WTC11 (cell line): ENCODE measurements at regions not wholly inside any gene's neighbourhood (a gene's known extent, or its start where the extent isn't known, plus 50 kb on each side); places are given as distances from the start of the nearest gene placed in this dataset.

ENCODE experiments used
- ATAC-seq: fragments of 200-7000 bp; cut with Tn5 transposase; 2 replicates; pipeline ENCODE4 v1.10.0; 2021; ENCODE audit warnings: mild to moderate bottlenecking, moderate library complexity
- CTCF ChIA-PET: fragments of 300-600 bp; sonication (Branson Sonifier 250); formaldehyde crosslinking; loops from one replicate; lab custom pipeline; 2021; ENCODE audit warnings: antibody characterized with exemption; lab: Charles Lee
- POLR2A ChIA-PET: fragments of 350-600 bp; sonication (Branson Sonifier 250); formaldehyde crosslinking; loops from one replicate; lab custom pipeline; 2021; ENCODE audit warnings: antibody characterized with exemption; lab: Charles Lee
- DNase-seq: peaks from one replicate; pipeline ENCODE4 v3.0.0; 2021; ENCODE audit warnings: low spot score
- H3K27ac Mint-ChIP-seq: 2 replicates; pipeline ENCODE4 v1.8.0; 2021; ENCODE audit warnings: mixed read lengths
- H3K27me3 Mint-ChIP-seq: 2 replicates; pipeline ENCODE4 v1.8.0; 2021; ENCODE audit warnings: low read depth, mild to moderate bottlenecking, moderate library complexity, mixed read lengths
- H3K36me3 Mint-ChIP-seq: 2 replicates; pipeline ENCODE4 v1.8.0; 2021; ENCODE audit warnings: mixed read lengths
- H3K4me1 Mint-ChIP-seq: 2 replicates; pipeline ENCODE4 v1.8.0; 2022; ENCODE audit warnings: mixed read lengths
- H3K4me3 Mint-ChIP-seq: 2 replicates; pipeline ENCODE4 v1.8.0; 2021; ENCODE audit warnings: mild to moderate bottlenecking, moderate library complexity, mixed read lengths
- H3K9me3 Mint-ChIP-seq: 2 replicates; pipeline ENCODE4 v1.8.0; 2021; ENCODE audit warnings: mixed read lengths
- AFF4 ChIP-seq: sonication (generic); formaldehyde crosslinking; IDR thresholded peaks from 2 replicates; pipeline ENCODE4 v1.8.1; 2023; ENCODE audit warnings: mild to moderate bottlenecking, missing genetic modification reagents, borderline replicate concordance
- ATF3 ChIP-seq: sonication (generic); formaldehyde crosslinking; conservative IDR thresholded peaks from 2 replicates; pipeline ENCODE4 v1.8.1; 2022; ENCODE audit warnings: mild to moderate bottlenecking, missing genetic modification reagents
- CBFB ChIP-seq: sonication (generic); formaldehyde crosslinking; IDR thresholded peaks from 2 replicates; pipeline ENCODE4 v1.8.1; 2022; ENCODE audit warnings: mild to moderate bottlenecking, low read depth, missing genetic modification reagents
- CREM ChIP-seq: sonication (generic); formaldehyde crosslinking; IDR thresholded peaks from 2 replicates; pipeline ENCODE4 v1.8.1; 2022; ENCODE audit warnings: mild to moderate bottlenecking, missing genetic modification reagents, moderate library complexity
- EMX1 ChIP-seq: fragments of 250-450 bp; sonication (Bioruptor Pico); IDR thresholded peaks from 2 replicates; pipeline ENCODE4 v1.8.0; 2021; ENCODE audit warnings: mild to moderate bottlenecking
- GABPB1 ChIP-seq: sonication (generic); formaldehyde crosslinking; IDR thresholded peaks from 2 replicates; pipeline ENCODE4 v1.8.1; 2023; ENCODE audit warnings: mild to moderate bottlenecking, missing genetic modification reagents
- PRDM15 ChIP-seq: sonication (generic); formaldehyde crosslinking; IDR thresholded peaks from 2 replicates; pipeline ENCODE4 v1.8.0; 2022; ENCODE audit warnings: missing genetic modification reagents
- SMAD3 ChIP-seq: sonication (generic); formaldehyde crosslinking; IDR thresholded peaks from 2 replicates; pipeline ENCODE4 v1.8.0; 2022; ENCODE audit warnings: missing genetic modification reagents, mild to moderate bottlenecking, borderline replicate concordance
- SP1 ChIP-seq: sonication (generic); formaldehyde crosslinking; conservative IDR thresholded peaks from 2 replicates; pipeline ENCODE4 v1.8.1; 2022; ENCODE audit warnings: missing genetic modification reagents
- STAT6 ChIP-seq: sonication (generic); formaldehyde crosslinking; conservative IDR thresholded peaks from 2 replicates; pipeline ENCODE4 v1.8.1; 2023; ENCODE audit warnings: mild to moderate bottlenecking, low read depth, missing genetic modification reagents, moderate library complexity
- TEAD1 ChIP-seq: sonication (generic); formaldehyde crosslinking; IDR thresholded peaks from 2 replicates; pipeline ENCODE4 v1.8.0; 2022; ENCODE audit warnings: mild to moderate bottlenecking, missing genetic modification reagents
- USF1 ChIP-seq: sonication (generic); formaldehyde crosslinking; IDR thresholded peaks from 2 replicates; pipeline ENCODE4 v1.8.0; 2022; ENCODE audit warnings: mild to moderate bottlenecking, missing genetic modification reagents
- USF2 ChIP-seq: sonication (generic); formaldehyde crosslinking; IDR thresholded peaks from 2 replicates; pipeline ENCODE4 v1.8.1; 2023; ENCODE audit warnings: mild to moderate bottlenecking, missing genetic modification reagents, moderate library complexity
- ZBTB21 ChIP-seq: sonication (generic); formaldehyde crosslinking; IDR thresholded peaks from 2 replicates; pipeline ENCODE4 v1.8.1; 2023; ENCODE audit warnings: mild to moderate bottlenecking, missing genetic modification reagents, borderline replicate concordance
- ZNF281 ChIP-seq: sonication (generic); formaldehyde crosslinking; IDR thresholded peaks from 2 replicates; pipeline ENCODE4 v1.8.0; 2023; ENCODE audit warnings: mild to moderate bottlenecking, missing genetic modification reagents
- ZNF396 ChIP-seq: fragments of 250-450 bp; sonication (Bioruptor Pico); IDR thresholded peaks from 2 replicates; pipeline ENCODE4 v1.8.0; 2021; ENCODE audit warnings: mild to moderate bottlenecking, moderate library complexity, borderline replicate concordance
- ZNF671 ChIP-seq: fragments of 250-450 bp; sonication (Bioruptor Pico); IDR thresholded peaks from 2 replicates; pipeline ENCODE4 v1.8.0; 2021; ENCODE audit warnings: mild to moderate bottlenecking
- ZSCAN18 ChIP-seq: fragments of 250-450 bp; sonication (Bioruptor Pico); IDR thresholded peaks from 2 replicates; pipeline ENCODE4 v2.1.2; 2022; ENCODE audit warnings: mild to moderate bottlenecking, moderate library complexity

- Mint-ChIP-seq H3K27ac (no peak overlapping the region), H3K4me3 (no peak overlapping the region), H3K27me3 (no peaks in the 10 kb centered on the region; the same call in none of the 2 replicates), H3K36me3 (peaks cover 6% of the 10 kb centered on the region; the same call in 1 of the 2 replicates), H3K4me1 (peaks cover 13% of the 10 kb centered on the region), H3K9me3 (peaks cover 3% of the 10 kb centered on the region; the same call in 1 of the 2 replicates)
- POLR2A ChIA-PET: no interaction called here
- ATAC-seq: no peak
- TF ChIP-seq PRDM15 (CRISPR knock-in tag) (no peak), ZBTB21 (CRISPR knock-in tag) (no peak), SP1 (CRISPR knock-in tag) (no peak)
- CTCF ChIA-PET: no interaction called here
- DNase-seq: no peak
These were observed 863.8 kb upstream of the AUTS2 start for GRCh38 chr7:68734431-68734830.

- CTCF ChIA-PET: no interaction called here
- H3K27ac Mint-ChIP-seq: no peak overlapping the region
- DNase-seq: no peak
- H3K4me3 Mint-ChIP-seq: no peak overlapping the region
- H3K36me3 Mint-ChIP-seq: peaks cover 6% of the 10 kb centered on the region; the same call in 1 of the 2 replicates
- no peaks in the 10 kb centered on the region; the same call in 1 of the 2 replicates for H3K27me3 Mint-ChIP-seq
- H3K9me3 Mint-ChIP-seq: peaks cover 3% of the 10 kb centered on the region; the same call in 1 of the 2 replicates
- POLR2A ChIA-PET: no interaction called here
- no peak for ATAC-seq
- peaks cover 12% of the 10 kb centered on the region; the same call in 1 of the 2 replicates for H3K4me1 Mint-ChIP-seq
- TF ChIP-seq CBFB (CRISPR knock-in tag): no peak
- TF ChIP-seq USF1 (CRISPR knock-in tag): no peak
- TF ChIP-seq USF2 (CRISPR knock-in tag): no peak
- no peak for TF ChIP-seq EMX1 (CRISPR knock-in tag)
- no peak for TF ChIP-seq GABPB1 (CRISPR knock-in tag)
- no peak for TF ChIP-seq ZSCAN18
- no peak for TF ChIP-seq TEAD1
- no peak for TF ChIP-seq ZNF281 (CRISPR knock-in tag)
- TF ChIP-seq AFF4: no peak
- TF ChIP-seq ZNF671: no peak
- TF ChIP-seq ZNF396 (CRISPR knock-in tag): no peak
- no peak for TF ChIP-seq CREM
- TF ChIP-seq SMAD3 (CRISPR knock-in tag): no peak
- no peak for TF ChIP-seq ATF3 (CRISPR knock-in tag)
- no peak for TF ChIP-seq STAT6 (CRISPR knock-in tag)
These were observed 859.0 kb upstream of the AUTS2 start for GRCh38 chr7:68739306-68739705.
